GM23338 (cell line): ENCODE measurements at regions not wholly inside any gene's neighbourhood (a gene's known extent, or its start where the extent isn't known, plus 50 kb on each side); places are given as distances from the start of the nearest gene placed in this dataset.

Source experiments
- ATAC-seq: fragments of 200-7000 bp; cut with Tn5 transposase; 3 replicates; pipeline ENCODE4 v1.9.1; 2020
- DNase-seq: peaks from one replicate; pipeline ENCODE4 v3.0.0-alpha.2; 2015; ENCODE audit warnings: low spot score
- H2AFZ ChIP-seq: fragments of 200-600 bp; sonication (generic); 2 replicates; pipeline ENCODE4 v1.8.0; 2016; ENCODE audit warnings: antibody characterized with exemption, mild to moderate bottlenecking, moderate library complexity
- H3F3A ChIP-seq: fragments of 200-600 bp; sonication (generic); replicated peaks from 2 replicates; pipeline ENCODE4 v1.8.0; 2017; ENCODE audit warnings: antibody characterized with exemption, mixed run types, low read depth
- H3K27ac ChIP-seq: fragments of 200-600 bp; sonication (generic); 2 replicates; pipeline ENCODE4 v1.6.1; 2016; ENCODE audit warnings: low read depth
- H3K27me3 ChIP-seq: fragments of 200-600 bp; sonication (generic); 2 replicates; pipeline ENCODE4 v1.8.0; 2016; ENCODE audit warnings: mild to moderate bottlenecking, mixed run types, moderate library complexity; ENCODE audit not compliant: insufficient read depth
- H3K36me3 ChIP-seq: fragments of 200-600 bp; sonication (generic); 2 replicates; pipeline ENCODE4 v1.8.0; 2016; ENCODE audit warnings: mild to moderate bottlenecking; ENCODE audit not compliant: insufficient read depth
- H3K4me1 ChIP-seq: fragments of 200-600 bp; sonication (generic); 2 replicates; pipeline ENCODE4 v1.8.0; 2016; ENCODE audit warnings: mild to moderate bottlenecking, moderate library complexity; ENCODE audit not compliant: insufficient read depth
- H3K4me2 ChIP-seq: fragments of 200-600 bp; sonication (generic); 2 replicates; pipeline ENCODE4 v1.7.1; 2017; ENCODE audit warnings: mixed run types
- H3K4me3 ChIP-seq: fragments of 200-600 bp; sonication (generic); 2 replicates; pipeline ENCODE4 v1.6.1; 2016; ENCODE audit warnings: mixed run types
- H3K79me2 ChIP-seq: fragments of 200-600 bp; sonication (generic); replicated peaks from 2 replicates; pipeline ENCODE4 v1.8.0; 2017; ENCODE audit warnings: mild to moderate bottlenecking; ENCODE audit not compliant: insufficient read depth
- H3K9me2 ChIP-seq: fragments of 200-600 bp; sonication (generic); 2 replicates; pipeline ENCODE4 v1.8.0; 2017; ENCODE audit not compliant: insufficient read depth
- H4K20me1 ChIP-seq: fragments of 200-600 bp; sonication (generic); replicated peaks from 2 replicates; pipeline ENCODE4 v1.8.0; 2017; ENCODE audit warnings: mild to moderate bottlenecking; ENCODE audit not compliant: insufficient read depth
- H3K27ac Mint-ChIP-seq: 2 replicates; pipeline ENCODE4 v1.8.0; 2020; ENCODE audit warnings: inconsistent platforms, mild to moderate bottlenecking, moderate library complexity, mixed read lengths
- H3K27me3 Mint-ChIP-seq: 3 replicates; pipeline ENCODE4 v1.8.0; 2022; ENCODE audit warnings: low read depth, mild to moderate bottlenecking, moderate library complexity, mixed read lengths, inconsistent platforms; ENCODE audit not compliant: insufficient read depth, poor library complexity
- H3K36me3 Mint-ChIP-seq: 3 replicates; pipeline ENCODE4 v1.8.0; 2021; ENCODE audit warnings: low read depth, mild to moderate bottlenecking, inconsistent platforms, moderate library complexity, mixed read lengths
- H3K4me1 Mint-ChIP-seq: 3 replicates; pipeline ENCODE4 v1.8.0; 2020; ENCODE audit warnings: mild to moderate bottlenecking, inconsistent platforms, mixed read lengths
- H3K4me3 Mint-ChIP-seq: 3 replicates; pipeline ENCODE4 v1.8.0; 2021; ENCODE audit warnings: moderate library complexity, mild to moderate bottlenecking, inconsistent platforms, mixed read lengths
- H3K9me3 Mint-ChIP-seq: 3 replicates; pipeline ENCODE4 v1.8.0; 2020; ENCODE audit warnings: moderate library complexity, mild to moderate bottlenecking, inconsistent platforms, mixed read lengths
- CREB1 ChIP-seq: fragments of 250-450 bp; sonication (Bioruptor Pico); IDR thresholded peaks from 2 replicates; pipeline ENCODE4 v1.5.0; 2020; ENCODE audit warnings: low read depth, mild to moderate bottlenecking, moderate library complexity
- ETS1 ChIP-seq: IDR thresholded peaks from 2 replicates; pipeline ENCODE4 v1.6.1; 2016; ENCODE audit warnings: antibody characterized with exemption
- EZH2 ChIP-seq: fragments of 200-600 bp; sonication (generic); IDR thresholded peaks from one replicate; pipeline ENCODE4 v1.8.0; 2017; ENCODE audit warnings: antibody characterized with exemption, mild to moderate bottlenecking, low read depth; ENCODE audit not compliant: unreplicated experiment
- EZH2phosphoT487 ChIP-seq: fragments of 200-600 bp; sonication (generic); IDR thresholded peaks from one replicate; pipeline ENCODE4 v1.8.1; 2018; ENCODE audit warnings: antibody characterized with exemption; ENCODE audit not compliant: unreplicated experiment
- JUNB ChIP-seq: IDR thresholded peaks from one replicate; pipeline ENCODE4 v1.6.1; 2016; ENCODE audit warnings: antibody characterized with exemption; ENCODE audit not compliant: unreplicated experiment
- NANOG ChIP-seq: IDR thresholded peaks from 2 replicates; pipeline ENCODE4 v1.6.1; 2016; ENCODE audit warnings: antibody characterized with exemption, borderline replicate concordance
- POLR2AphosphoS5 ChIP-seq: IDR thresholded peaks from 2 replicates; pipeline ENCODE4 v1.6.1; 2016; ENCODE audit warnings: antibody characterized with exemption, low read depth
- STAT1 ChIP-seq: IDR thresholded peaks from one replicate; pipeline ENCODE4 v1.6.1; 2016; ENCODE audit warnings: antibody characterized with exemption; ENCODE audit not compliant: unreplicated experiment
- ZNF114 ChIP-seq: fragments of 250-450 bp; sonication (Bioruptor Pico); IDR thresholded peaks from 2 replicates; pipeline ENCODE4 v1.5.0; 2020; ENCODE audit warnings: mild to moderate bottlenecking, moderate library complexity
- ZNF331 ChIP-seq: fragments of 250-450 bp; sonication (Bioruptor Pico); IDR thresholded peaks from 2 replicates; pipeline ENCODE4 v1.5.0; 2020; ENCODE audit warnings: low read depth, mild to moderate bottlenecking, moderate library complexity
- ZNF462 ChIP-seq: fragments of 250-450 bp; sonication (Bioruptor Pico); IDR thresholded peaks from 2 replicates; pipeline ENCODE4 v1.5.0; 2020; ENCODE audit warnings: mild to moderate bottlenecking, moderate library complexity
- TF ChIP-seq, protein P1 (sequence below): IDR thresholded peaks from one replicate; pipeline ENCODE4 v1.6.1; 2018; ENCODE audit warnings: antibody characterized with exemption; ENCODE audit not compliant: unreplicated experiment
- TF ChIP-seq, protein P2 (sequence below), 2 experiments: fragments of 200-600 bp in 1 of 2; sonication (generic) in 1 of 2; conservative IDR thresholded peaks; 2 replicates each; pipeline versions ENCODE4 v1.5.1 to v1.6.1; 2016 to 2017; ENCODE audit warnings: antibody characterized with exemption in 2 of 2, low read depth in 2 of 2, mild to moderate bottlenecking in 2 of 2, moderate library complexity in 1 of 2

DNA sequence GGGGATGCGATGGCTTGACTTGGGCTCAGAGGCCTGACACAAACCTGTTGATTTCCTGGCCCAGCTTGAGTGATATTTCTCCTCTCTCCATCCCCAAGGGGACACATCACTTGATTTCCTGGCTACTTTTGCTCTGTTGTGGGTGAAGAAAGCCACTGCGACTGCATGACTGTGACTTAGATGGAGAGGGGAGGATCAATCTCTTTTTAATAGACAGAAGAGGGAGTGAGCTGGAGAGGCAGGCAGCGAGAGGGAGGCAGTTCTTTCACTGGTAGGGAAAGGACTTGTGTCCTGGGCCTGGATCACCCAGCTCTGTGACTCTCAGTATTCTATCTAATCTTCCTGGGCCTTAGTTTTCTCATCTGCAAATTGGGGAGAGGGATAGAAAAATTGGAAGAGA, 189.8 kb upstream of the RGMA start:
- Histone ChIP-seq H3K9me2 (0 out of 2 replicates have a peak, but pooled peaks cover 7% of the 10 kb centered on the region), H3K4me3 (no peak overlapping the region), H3K27ac (no peak overlapping the region), H2AFZ (no peak overlapping the region), H3K27me3 (peaks cover 5% of the 10 kb centered on the region; the same call in 1 of the 2 replicates), H3K79me2 (no peaks in the 10 kb centered on the region), H4K20me1 (no peaks in the 10 kb centered on the region), H3K4me2 (no peak overlapping the region; the same call in 1 of the 2 replicates), H3F3A (peaks cover 13% of the 10 kb centered on the region), H3K36me3 (no peaks in the 10 kb centered on the region), H3K4me1 (peaks cover 32% of the 10 kb centered on the region)
- Mint-ChIP-seq H3K36me3 (no peaks in the 10 kb centered on the region), H3K27me3 (peaks cover 10% of the 10 kb centered on the region), H3K27ac (no peak overlapping the region), H3K4me3 (no peak overlapping the region), H3K9me3 (no peaks in the 10 kb centered on the region), H3K4me1 (peaks cover 45% of the 10 kb centered on the region)
- TF ChIP-seq ZNF331 (CRISPR knock-in tag) (no peak), ZNF462 (CRISPR knock-in tag) (no peak), JUNB (no peak), ZNF114 (no peak), EZH2phosphoT487 (no peak), STAT1 (no peak), ETS1 (no peak), NANOG (no peak), POLR2AphosphoS5 (no peak), EZH2 (no peak), CREB1 (CRISPR knock-in tag) (no peak)
- TF ChIP-seq, protein P1, sequence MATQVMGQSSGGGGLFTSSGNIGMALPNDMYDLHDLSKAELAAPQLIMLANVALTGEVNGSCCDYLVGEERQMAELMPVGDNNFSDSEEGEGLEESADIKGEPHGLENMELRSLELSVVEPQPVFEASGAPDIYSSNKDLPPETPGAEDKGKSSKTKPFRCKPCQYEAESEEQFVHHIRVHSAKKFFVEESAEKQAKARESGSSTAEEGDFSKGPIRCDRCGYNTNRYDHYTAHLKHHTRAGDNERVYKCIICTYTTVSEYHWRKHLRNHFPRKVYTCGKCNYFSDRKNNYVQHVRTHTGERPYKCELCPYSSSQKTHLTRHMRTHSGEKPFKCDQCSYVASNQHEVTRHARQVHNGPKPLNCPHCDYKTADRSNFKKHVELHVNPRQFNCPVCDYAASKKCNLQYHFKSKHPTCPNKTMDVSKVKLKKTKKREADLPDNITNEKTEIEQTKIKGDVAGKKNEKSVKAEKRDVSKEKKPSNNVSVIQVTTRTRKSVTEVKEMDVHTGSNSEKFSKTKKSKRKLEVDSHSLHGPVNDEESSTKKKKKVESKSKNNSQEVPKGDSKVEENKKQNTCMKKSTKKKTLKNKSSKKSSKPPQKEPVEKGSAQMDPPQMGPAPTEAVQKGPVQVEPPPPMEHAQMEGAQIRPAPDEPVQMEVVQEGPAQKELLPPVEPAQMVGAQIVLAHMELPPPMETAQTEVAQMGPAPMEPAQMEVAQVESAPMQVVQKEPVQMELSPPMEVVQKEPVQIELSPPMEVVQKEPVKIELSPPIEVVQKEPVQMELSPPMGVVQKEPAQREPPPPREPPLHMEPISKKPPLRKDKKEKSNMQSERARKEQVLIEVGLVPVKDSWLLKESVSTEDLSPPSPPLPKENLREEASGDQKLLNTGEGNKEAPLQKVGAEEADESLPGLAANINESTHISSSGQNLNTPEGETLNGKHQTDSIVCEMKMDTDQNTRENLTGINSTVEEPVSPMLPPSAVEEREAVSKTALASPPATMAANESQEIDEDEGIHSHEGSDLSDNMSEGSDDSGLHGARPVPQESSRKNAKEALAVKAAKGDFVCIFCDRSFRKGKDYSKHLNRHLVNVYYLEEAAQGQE = no peak
- TF ChIP-seq, protein P2, sequence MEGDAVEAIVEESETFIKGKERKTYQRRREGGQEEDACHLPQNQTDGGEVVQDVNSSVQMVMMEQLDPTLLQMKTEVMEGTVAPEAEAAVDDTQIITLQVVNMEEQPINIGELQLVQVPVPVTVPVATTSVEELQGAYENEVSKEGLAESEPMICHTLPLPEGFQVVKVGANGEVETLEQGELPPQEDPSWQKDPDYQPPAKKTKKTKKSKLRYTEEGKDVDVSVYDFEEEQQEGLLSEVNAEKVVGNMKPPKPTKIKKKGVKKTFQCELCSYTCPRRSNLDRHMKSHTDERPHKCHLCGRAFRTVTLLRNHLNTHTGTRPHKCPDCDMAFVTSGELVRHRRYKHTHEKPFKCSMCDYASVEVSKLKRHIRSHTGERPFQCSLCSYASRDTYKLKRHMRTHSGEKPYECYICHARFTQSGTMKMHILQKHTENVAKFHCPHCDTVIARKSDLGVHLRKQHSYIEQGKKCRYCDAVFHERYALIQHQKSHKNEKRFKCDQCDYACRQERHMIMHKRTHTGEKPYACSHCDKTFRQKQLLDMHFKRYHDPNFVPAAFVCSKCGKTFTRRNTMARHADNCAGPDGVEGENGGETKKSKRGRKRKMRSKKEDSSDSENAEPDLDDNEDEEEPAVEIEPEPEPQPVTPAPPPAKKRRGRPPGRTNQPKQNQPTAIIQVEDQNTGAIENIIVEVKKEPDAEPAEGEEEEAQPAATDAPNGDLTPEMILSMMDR (conservative IDR thresholded peaks at IDR 0.05; ENCODE audit: low read depth in 2 of 2) = no peak
- DNase-seq (no peak), ATAC-seq (no peak)
